Thyroid gland (tissue), 4 donors: ENCODE measurements at regions not wholly inside any gene's neighbourhood (a gene's known extent, or its start where the extent isn't known, plus 50 kb on each side); places are given as distances from the start of the nearest gene placed in this dataset.

Experiments
- POLR2A ChIP-seq, 2 donors: fragments of 450-650 bp; IDR thresholded peaks; one replicate each; pipeline ENCODE4 v1.6.1; 2017; ENCODE audit warnings: antibody characterized with exemption in 2 of 2, mild to moderate bottlenecking in 2 of 2, moderate library complexity in 1 of 2
- TF ChIP-seq, protein P1 (sequence below), 6 experiments: fragments of 200-600 bp in 3 of 6; fragments of 450-650 bp in 3 of 6; sonication (generic) in 3 of 6; IDR thresholded peaks; one replicate each; pipeline ENCODE4 v1.5.1; 2016 to 2019; ENCODE audit warnings: antibody characterized with exemption in 6 of 6, mild to moderate bottlenecking in 2 of 6, inconsistent platforms in 1 of 6, moderate library complexity in 1 of 6

- TF ChIP-seq, protein P1, sequence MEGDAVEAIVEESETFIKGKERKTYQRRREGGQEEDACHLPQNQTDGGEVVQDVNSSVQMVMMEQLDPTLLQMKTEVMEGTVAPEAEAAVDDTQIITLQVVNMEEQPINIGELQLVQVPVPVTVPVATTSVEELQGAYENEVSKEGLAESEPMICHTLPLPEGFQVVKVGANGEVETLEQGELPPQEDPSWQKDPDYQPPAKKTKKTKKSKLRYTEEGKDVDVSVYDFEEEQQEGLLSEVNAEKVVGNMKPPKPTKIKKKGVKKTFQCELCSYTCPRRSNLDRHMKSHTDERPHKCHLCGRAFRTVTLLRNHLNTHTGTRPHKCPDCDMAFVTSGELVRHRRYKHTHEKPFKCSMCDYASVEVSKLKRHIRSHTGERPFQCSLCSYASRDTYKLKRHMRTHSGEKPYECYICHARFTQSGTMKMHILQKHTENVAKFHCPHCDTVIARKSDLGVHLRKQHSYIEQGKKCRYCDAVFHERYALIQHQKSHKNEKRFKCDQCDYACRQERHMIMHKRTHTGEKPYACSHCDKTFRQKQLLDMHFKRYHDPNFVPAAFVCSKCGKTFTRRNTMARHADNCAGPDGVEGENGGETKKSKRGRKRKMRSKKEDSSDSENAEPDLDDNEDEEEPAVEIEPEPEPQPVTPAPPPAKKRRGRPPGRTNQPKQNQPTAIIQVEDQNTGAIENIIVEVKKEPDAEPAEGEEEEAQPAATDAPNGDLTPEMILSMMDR (IDR thresholded peaks at IDR 0.05), result no peak
- no peak for TF ChIP-seq POLR2A (IDR thresholded peaks at IDR 0.05)
These were observed 111.7 kb upstream of the AGAP1 start for GRCh38 chr2:235382179-235382578.
